Astrocyte (in vitro differentiated cells and primary cell): ENCODE measurements at regions not wholly inside any gene's neighbourhood (a gene's known extent, or its start where the extent isn't known, plus 50 kb on each side); places are given as distances from the start of the nearest gene placed in this dataset.

ENCODE experiments used
- DNase-seq: peaks from one replicate; pipeline ENCODE4 v3.0.0-alpha.2; 2010; ENCODE audit warnings: low read depth
- FAIRE-seq: peaks from 2 replicates; lab custom pipeline; 2011; peaks lifted over from hg19 to GRCh38; lab: Jason Lieb, UNC
- H2AFZ ChIP-seq: 2 replicates; pipeline ENCODE4 v1.6.0; 2012; ENCODE audit warnings: low read depth, low read length, inconsistent platforms
- H3K27ac ChIP-seq: 2 replicates; pipeline ENCODE4 v1.5.1; 2011; ENCODE audit warnings: low read depth, low read length, inconsistent platforms
- H3K27me3 ChIP-seq: 2 replicates; pipeline ENCODE4 v1.6.0; 2011; ENCODE audit warnings: low read length, inconsistent platforms; ENCODE audit not compliant: insufficient read depth
- H3K36me3 ChIP-seq: 2 replicates; pipeline ENCODE4 v1.5.1; 2011; ENCODE audit warnings: low read length, inconsistent platforms; ENCODE audit not compliant: insufficient read depth
- H3K4me1 ChIP-seq: 2 replicates; pipeline ENCODE4 v1.5.1; 2011; ENCODE audit warnings: low read length, inconsistent platforms; ENCODE audit not compliant: insufficient read depth
- H3K4me2 ChIP-seq: 2 replicates; pipeline ENCODE4 v1.6.0; 2012; ENCODE audit warnings: low read length, inconsistent platforms
- H3K4me3 ChIP-seq: 2 replicates; pipeline ENCODE4 v1.5.1; 2011; ENCODE audit warnings: low read depth, mild to moderate bottlenecking, low read length, inconsistent platforms; ENCODE audit not compliant: insufficient read depth
- H3K79me2 ChIP-seq: 2 replicates; pipeline ENCODE4 v1.6.0; 2012; ENCODE audit warnings: mild to moderate bottlenecking, low read length, inconsistent platforms; ENCODE audit not compliant: insufficient read depth
- H3K9ac ChIP-seq: 2 replicates; pipeline ENCODE4 v1.6.0; 2012; ENCODE audit warnings: mild to moderate bottlenecking, low read length, inconsistent platforms
- H3K9me3 ChIP-seq: 2 replicates; pipeline ENCODE4 v1.5.1; 2012; ENCODE audit warnings: low read depth, mild to moderate bottlenecking, low read length, inconsistent platforms; ENCODE audit not compliant: insufficient read depth
- H4K20me1 ChIP-seq: 2 replicates; pipeline ENCODE4 v1.6.0; 2012; ENCODE audit warnings: low read length, inconsistent platforms; ENCODE audit not compliant: insufficient read depth
- H3K27ac Mint-ChIP-seq: one replicate; pipeline ENCODE4 v1.8.0; 2021; ENCODE audit warnings: mild to moderate bottlenecking, mixed read lengths; ENCODE audit not compliant: unreplicated experiment
- H3K27me3 Mint-ChIP-seq: one replicate; pipeline ENCODE4 v1.8.0; 2021; ENCODE audit warnings: low read depth, mixed read lengths; ENCODE audit not compliant: unreplicated experiment
- H3K36me3 Mint-ChIP-seq: one replicate; pipeline ENCODE4 v1.8.0; 2021; ENCODE audit warnings: low read depth, mixed read lengths; ENCODE audit not compliant: unreplicated experiment
- H3K4me1 Mint-ChIP-seq: one replicate; pipeline ENCODE4 v1.8.0; 2021; ENCODE audit warnings: low read depth, mixed read lengths; ENCODE audit not compliant: unreplicated experiment
- H3K4me3 Mint-ChIP-seq: one replicate; pipeline ENCODE4 v1.8.0; 2021; ENCODE audit warnings: mild to moderate bottlenecking, moderate library complexity, mixed read lengths; ENCODE audit not compliant: unreplicated experiment
- H3K9me3 Mint-ChIP-seq: one replicate; pipeline ENCODE4 v1.8.0; 2021; ENCODE audit warnings: mild to moderate bottlenecking, mixed read lengths; ENCODE audit not compliant: unreplicated experiment
- EZH2 ChIP-seq: IDR thresholded peaks from 2 replicates; pipeline ENCODE4 v1.6.1; 2012; ENCODE audit warnings: mild to moderate bottlenecking, low read length, inconsistent platforms; ENCODE audit not compliant: insufficient read depth
- TF ChIP-seq, protein P1 (sequence below): IDR thresholded peaks from 2 replicates; pipeline ENCODE4 v1.5.1; 2011; ENCODE audit warnings: low read depth, mild to moderate bottlenecking, inconsistent platforms, low read length, moderate library complexity; ENCODE audit not compliant: insufficient read depth

DNA sequence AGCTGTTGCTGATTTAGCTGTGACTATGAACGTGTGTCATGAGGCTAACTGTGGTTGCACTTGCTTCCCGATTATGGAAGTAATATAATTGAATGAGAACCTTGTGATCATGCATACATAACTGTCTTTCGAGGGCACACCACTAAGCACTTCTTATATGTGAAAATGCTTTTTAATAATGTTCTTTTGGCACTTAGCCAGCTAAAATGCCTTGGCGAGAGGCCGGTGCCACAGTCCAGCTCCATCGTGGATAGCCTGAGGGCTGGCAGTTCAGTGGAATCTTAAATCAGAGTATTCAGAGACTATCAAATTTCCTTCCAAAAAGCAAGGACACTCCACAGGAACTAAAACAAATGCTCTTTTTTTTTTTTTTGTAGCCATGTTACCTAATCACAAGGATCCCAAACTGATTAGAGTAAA, 161.6 kb upstream of the FRMD4B start:
- FAIRE-seq (no peak), DNase-seq (no peak)
- Histone ChIP-seq H3K4me2 (no peak overlapping the region), H3K9ac (no peak overlapping the region), H2AFZ (no peak overlapping the region), H3K9me3 (no peaks in the 10 kb centered on the region), H3K27me3 (peaks cover 9% of the 10 kb centered on the region), H3K79me2 (no peaks in the 10 kb centered on the region), H3K36me3 (no peaks in the 10 kb centered on the region), H3K4me3 (no peak overlapping the region), H4K20me1 (no peaks in the 10 kb centered on the region), H3K27ac (no peak overlapping the region), H3K4me1 (no peaks in the 10 kb centered on the region)
- Mint-ChIP-seq H3K9me3 (no peaks in the 10 kb centered on the region), H3K4me1 (no peaks in the 10 kb centered on the region), H3K27me3 (peaks cover 14% of the 10 kb centered on the region), H3K27ac (no peak overlapping the region), H3K36me3 (no peaks in the 10 kb centered on the region), H3K4me3 (no peak overlapping the region)
- no peak for TF ChIP-seq EZH2
- TF ChIP-seq, protein P1, sequence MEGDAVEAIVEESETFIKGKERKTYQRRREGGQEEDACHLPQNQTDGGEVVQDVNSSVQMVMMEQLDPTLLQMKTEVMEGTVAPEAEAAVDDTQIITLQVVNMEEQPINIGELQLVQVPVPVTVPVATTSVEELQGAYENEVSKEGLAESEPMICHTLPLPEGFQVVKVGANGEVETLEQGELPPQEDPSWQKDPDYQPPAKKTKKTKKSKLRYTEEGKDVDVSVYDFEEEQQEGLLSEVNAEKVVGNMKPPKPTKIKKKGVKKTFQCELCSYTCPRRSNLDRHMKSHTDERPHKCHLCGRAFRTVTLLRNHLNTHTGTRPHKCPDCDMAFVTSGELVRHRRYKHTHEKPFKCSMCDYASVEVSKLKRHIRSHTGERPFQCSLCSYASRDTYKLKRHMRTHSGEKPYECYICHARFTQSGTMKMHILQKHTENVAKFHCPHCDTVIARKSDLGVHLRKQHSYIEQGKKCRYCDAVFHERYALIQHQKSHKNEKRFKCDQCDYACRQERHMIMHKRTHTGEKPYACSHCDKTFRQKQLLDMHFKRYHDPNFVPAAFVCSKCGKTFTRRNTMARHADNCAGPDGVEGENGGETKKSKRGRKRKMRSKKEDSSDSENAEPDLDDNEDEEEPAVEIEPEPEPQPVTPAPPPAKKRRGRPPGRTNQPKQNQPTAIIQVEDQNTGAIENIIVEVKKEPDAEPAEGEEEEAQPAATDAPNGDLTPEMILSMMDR, result no peak

DNA sequence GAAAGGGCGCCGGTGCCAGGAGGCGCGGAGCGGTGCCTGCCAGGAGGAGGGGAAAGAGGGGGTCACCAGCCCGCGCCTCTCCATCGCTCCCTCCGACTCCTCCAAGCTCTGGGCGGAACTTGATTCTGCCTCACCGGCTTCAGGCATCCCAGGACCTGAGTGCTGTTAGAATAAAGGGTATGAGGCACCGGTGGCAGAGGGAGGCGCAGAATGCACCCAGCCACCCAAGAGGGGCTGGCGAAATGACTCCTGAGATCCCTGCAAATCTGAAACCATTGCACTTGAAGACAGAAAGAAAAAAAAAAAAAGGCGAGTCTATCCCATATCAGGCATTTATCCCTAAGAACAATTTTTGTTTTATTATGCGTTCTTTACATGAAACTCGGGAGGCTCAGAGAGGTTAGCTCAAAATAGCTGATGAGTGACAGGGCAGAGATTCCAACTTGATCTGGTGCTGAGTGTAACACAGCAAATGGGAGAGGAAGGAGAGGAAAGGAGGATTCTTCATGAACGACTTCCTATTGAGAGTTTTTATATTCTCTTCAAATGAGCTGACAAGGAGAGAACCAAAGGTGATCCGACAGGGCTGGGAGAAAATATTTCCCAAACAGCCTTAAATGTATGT, 157.0 kb upstream of the FRMD4B start:
- Histone ChIP-seq H3K27me3 (peaks cover 28% of the 10 kb centered on the region), H3K79me2 (no peaks in the 10 kb centered on the region), H3K27ac (no peak overlapping the region), H3K36me3 (no peaks in the 10 kb centered on the region), H3K4me3 (no peak overlapping the region), H3K9ac (no peak overlapping the region), H3K4me1 (peaks cover 2% of the 10 kb centered on the region), H3K4me2 (peak overlapping the region; percentile 48), H3K9me3 (no peaks in the 10 kb centered on the region), H4K20me1 (no peaks in the 10 kb centered on the region), H2AFZ (no peak overlapping the region)
- H3K27ac Mint-ChIP-seq, result no peak overlapping the region
- peak overlapping the region; percentile 90 for H3K4me3 Mint-ChIP-seq
- no peaks in the 10 kb centered on the region for H3K36me3 Mint-ChIP-seq
- TF ChIP-seq EZH2, result no peak
- TF ChIP-seq, protein P1, result no peak
- H3K4me1 Mint-ChIP-seq, result peaks cover 4% of the 10 kb centered on the region
- H3K9me3 Mint-ChIP-seq, result no peaks in the 10 kb centered on the region
- peaks cover 26% of the 10 kb centered on the region for H3K27me3 Mint-ChIP-seq
- DNase-seq, result no peak
- no peak for FAIRE-seq

DNA sequence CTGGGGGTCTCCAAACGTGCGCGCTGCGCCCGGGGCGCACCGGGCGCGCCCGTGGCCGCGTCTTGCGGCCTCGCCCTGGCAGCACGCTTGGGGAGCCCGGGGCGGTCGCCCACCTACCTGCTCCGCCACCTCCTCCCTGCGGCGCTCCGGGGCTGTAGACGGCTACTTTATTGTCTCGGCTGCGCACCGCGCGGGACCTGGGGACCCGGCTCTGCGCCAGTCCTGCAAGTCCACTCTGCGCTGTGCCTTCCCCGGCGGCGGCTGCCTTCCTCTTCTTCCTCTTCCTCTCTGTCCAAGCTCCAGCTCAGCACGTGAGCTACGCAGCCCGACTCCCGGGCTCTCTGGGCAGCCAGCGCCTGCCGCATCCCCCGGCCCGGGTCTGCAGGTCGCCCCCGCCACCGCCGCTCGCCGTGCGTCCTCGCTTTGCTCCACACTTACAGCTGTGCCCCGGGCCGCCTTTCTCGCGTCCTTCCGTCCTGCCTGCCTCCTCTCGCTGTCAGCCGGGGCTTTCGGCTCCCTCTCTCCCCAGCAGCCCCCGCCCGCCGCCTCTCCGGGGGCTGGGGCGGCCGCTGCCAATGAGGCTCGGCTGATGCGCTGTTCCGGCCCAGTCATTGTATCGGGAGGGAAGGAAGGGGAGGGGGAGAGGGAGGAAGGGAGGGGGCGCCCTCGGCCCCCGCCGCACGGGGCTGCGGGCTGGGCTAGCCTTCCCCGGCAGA, 156.4 kb upstream of the FRMD4B start:
- Histone ChIP-seq H3K4me1 (peaks cover 2% of the 10 kb centered on the region), H3K9me3 (no peaks in the 10 kb centered on the region), H3K27ac (no peak overlapping the region), H2AFZ (peak overlapping the region; percentile 26), H3K9ac (no peak overlapping the region), H3K4me2 (peak overlapping the region; percentile 48), H3K4me3 (no peak overlapping the region), H3K27me3 (peaks cover 34% of the 10 kb centered on the region), H3K79me2 (no peaks in the 10 kb centered on the region), H3K36me3 (no peaks in the 10 kb centered on the region), H4K20me1 (no peaks in the 10 kb centered on the region)
- DNase-seq, result no peak
- peaks cover 31% of the 10 kb centered on the region for H3K27me3 Mint-ChIP-seq
- peak overlapping the region; percentile 83 for H3K27ac Mint-ChIP-seq
- TF ChIP-seq EZH2, result no peak
- TF ChIP-seq, protein P1, result no peak
- FAIRE-seq, result no peak
- H3K4me1 Mint-ChIP-seq, result peaks cover 4% of the 10 kb centered on the region
- no peaks in the 10 kb centered on the region for H3K36me3 Mint-ChIP-seq
- H3K9me3 Mint-ChIP-seq, result no peaks in the 10 kb centered on the region
- H3K4me3 Mint-ChIP-seq, result peak overlapping the region; percentile 90
